ENCODE measurements at regions not wholly inside any gene's neighbourhood (a gene's known extent, or its start where the extent isn't known, plus 50 kb on each side); places are given as distances from the start of the nearest gene placed in this dataset.
"Not testable (repeated sequence)": the region's sequence is repeated elsewhere in the genome, so short reads cannot be mapped to it uniquely, and the experiment has no call there.

- TF ChIP-seq CTCF, POLR2A (IDR thresholded peaks at IDR 0.05): not testable (repeated sequence)
These were observed 78.8 kb upstream of the KLF4 start for GRCh38 chr9:107568406-107568805.
